Omental fat pad (tissue), 3 donors: ENCODE measurements at regions not wholly inside any gene's neighbourhood (a gene's known extent, or its start where the extent isn't known, plus 50 kb on each side); places are given as distances from the start of the nearest gene placed in this dataset.

ENCODE experiments used
- ATAC-seq: fragments of 150-250 bp; one replicate; pipeline ENCODE4 v1.9.1; 2016; ENCODE audit warnings: mild to moderate bottlenecking, moderate library complexity; ENCODE audit not compliant: low FRiP score
- DNase-seq: peaks from one replicate; pipeline ENCODE4 v3.0.0-alpha.2; 2019; ENCODE audit warnings: low spot score
- TF ChIP-seq, protein P1 (sequence below), 3 donors: fragments of 450-650 bp; IDR thresholded peaks; one replicate each; pipeline ENCODE4 v1.5.1; 2016 to 2017; ENCODE audit warnings: antibody characterized with exemption in 3 of 3, mild to moderate bottlenecking in 3 of 3, moderate library complexity in 2 of 3

DNA sequence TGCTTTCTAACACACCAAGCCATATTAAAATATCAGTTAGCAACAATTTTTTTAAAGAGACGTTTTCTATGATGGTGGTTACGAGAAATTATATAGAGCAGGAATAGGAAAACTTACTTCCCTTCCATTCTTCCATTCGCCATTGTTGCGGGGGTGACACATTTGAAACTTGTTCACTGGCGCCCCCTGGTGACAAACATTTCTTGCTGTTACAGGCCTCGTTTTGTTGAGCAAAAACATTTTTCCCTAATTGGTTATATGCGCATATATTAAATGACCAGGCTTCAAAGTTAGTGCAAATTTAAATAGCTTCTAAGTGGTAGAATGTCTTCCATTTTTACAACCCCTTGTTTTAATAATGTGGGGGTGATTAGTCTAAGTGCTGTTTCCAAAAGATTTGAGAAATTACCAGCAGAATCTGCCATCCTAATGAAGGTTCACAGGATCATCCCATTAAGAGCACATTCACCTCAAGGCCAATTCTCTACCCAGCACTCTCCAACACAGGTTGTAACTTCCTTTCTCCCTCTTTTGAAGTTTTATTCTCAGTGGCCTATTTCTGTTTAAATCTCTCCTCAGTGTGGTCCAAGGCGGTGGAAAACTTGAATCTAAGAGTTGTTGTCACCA lies 1124.7 kb downstream of the FLRT2 start:
- no peak for ATAC-seq
- DNase-seq, result peak; percentile 49

DNA sequence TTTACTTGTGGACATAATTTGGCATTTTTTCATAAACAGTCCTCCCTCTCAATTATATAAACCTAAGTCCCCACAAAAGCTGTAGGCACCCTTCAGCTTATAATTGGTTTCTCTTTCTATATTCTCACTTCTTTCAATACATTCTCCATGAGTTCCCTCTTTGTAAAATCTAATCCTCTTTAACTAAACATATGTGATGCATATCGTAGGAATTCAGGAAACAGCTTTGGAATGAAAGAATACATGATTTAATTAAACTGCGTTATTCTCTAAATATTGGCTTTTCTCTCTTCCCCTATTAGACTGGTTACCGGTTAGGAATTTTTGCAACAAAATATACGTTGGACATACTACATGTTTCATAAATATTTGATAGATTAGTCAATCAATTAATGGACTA lies 1122.6 kb downstream of the FLRT2 start:
- no peak for ATAC-seq
- TF ChIP-seq, protein P1, sequence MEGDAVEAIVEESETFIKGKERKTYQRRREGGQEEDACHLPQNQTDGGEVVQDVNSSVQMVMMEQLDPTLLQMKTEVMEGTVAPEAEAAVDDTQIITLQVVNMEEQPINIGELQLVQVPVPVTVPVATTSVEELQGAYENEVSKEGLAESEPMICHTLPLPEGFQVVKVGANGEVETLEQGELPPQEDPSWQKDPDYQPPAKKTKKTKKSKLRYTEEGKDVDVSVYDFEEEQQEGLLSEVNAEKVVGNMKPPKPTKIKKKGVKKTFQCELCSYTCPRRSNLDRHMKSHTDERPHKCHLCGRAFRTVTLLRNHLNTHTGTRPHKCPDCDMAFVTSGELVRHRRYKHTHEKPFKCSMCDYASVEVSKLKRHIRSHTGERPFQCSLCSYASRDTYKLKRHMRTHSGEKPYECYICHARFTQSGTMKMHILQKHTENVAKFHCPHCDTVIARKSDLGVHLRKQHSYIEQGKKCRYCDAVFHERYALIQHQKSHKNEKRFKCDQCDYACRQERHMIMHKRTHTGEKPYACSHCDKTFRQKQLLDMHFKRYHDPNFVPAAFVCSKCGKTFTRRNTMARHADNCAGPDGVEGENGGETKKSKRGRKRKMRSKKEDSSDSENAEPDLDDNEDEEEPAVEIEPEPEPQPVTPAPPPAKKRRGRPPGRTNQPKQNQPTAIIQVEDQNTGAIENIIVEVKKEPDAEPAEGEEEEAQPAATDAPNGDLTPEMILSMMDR (IDR thresholded peaks at IDR 0.05), result no peak

More for the DNA sequence above, 1124.7 kb downstream of the FLRT2 start:
- TF ChIP-seq, protein P1 (IDR thresholded peaks at IDR 0.05), result no peak

DNA sequence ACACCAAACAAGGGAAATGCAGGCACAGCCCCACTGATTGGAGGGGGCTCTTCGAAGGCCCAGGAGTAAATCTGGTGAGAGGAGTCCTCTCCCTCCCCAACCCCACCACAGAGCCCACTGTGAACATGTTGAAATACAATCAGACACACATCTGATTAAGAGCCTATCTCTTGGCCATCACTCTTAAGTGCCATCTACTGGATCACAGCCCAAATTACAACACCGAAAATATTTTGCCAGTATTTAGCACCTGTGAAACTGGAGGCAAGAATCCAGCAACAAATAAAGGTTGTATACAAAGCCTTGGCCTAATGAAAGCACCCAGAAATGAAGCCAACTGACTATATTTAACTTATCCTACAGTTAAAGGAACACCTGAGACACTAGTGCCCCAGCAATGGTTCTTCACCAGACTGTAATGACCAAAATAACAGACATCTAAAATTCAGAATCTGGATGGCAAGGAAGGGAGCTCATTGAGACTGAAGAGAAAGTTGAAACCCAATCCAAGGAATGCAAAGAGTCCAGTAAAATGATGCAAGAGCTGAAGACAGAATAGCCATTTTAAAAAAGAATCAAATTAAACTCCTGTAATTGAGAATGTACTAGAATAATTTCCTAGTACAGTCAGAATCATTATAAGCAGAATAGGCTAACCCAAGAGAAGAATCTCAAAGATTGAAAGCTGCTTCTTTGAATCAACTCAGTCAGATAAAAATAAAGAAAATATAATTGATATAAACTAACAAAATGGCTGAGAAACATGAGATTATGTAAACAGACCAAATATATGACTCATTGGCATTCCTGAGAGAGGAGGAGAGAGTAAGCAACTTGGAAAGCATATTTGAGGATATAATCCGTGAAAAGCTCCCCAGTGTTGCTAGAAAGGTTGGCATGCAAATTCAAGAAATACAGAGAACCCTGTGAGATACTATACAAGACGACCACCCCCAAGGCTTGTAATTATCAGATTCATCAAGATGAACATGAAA lies 1117.0 kb downstream of the FLRT2 start:
- ATAC-seq, result no peak

More for the DNA sequence above, 1122.6 kb downstream of the FLRT2 start:
- DNase-seq, result no peak

DNA sequence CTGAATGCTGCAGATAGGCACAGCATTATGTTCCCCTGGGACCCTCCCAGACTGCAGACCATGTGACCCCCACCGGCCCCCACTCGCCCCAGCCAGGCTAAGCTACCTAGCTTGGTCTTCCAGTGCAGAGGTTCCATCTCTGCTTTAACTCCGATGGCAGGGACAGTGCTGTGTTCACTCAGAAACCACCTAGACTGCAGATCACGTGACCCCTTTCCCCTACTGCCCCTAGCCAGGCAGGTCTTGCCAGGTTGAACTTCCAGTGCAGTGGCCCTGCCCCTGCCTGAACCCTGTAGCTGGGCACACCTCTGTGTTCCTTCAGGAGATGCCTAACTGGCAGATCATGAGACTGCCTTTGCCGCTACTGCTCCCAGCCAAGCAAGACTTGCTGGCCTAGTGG lies 1116.2 kb downstream of the FLRT2 start:
- ATAC-seq (no peak), DNase-seq (no peak)
- TF ChIP-seq, protein P1 (IDR thresholded peaks at IDR 0.05), result no peak

More for the DNA sequence above, 1117.0 kb downstream of the FLRT2 start:
- no peak for DNase-seq
- TF ChIP-seq, protein P1 (IDR thresholded peaks at IDR 0.05), result no peak

DNA sequence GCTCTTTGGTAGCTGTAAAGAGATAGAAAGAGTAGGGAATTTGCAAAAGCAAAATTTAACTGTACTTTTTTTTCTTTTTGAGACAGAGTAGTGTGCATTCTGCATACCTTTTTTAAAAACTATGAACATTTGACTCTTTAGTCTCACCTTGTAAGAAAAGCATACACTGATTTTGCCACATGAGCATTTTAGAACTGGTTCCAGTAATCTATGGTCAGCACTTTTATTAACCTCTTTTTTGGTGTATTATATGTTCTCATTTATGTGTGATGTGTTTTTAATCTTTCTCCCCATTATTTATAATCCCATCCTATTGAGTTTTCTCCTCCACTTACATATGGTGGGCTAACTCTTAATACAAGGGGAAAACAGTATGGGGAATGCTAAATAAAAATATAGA lies 1111.4 kb downstream of the FLRT2 start:
- ATAC-seq, result no peak
- DNase-seq, result no peak
- TF ChIP-seq, protein P1 (IDR thresholded peaks at IDR 0.05), result no peak

DNA sequence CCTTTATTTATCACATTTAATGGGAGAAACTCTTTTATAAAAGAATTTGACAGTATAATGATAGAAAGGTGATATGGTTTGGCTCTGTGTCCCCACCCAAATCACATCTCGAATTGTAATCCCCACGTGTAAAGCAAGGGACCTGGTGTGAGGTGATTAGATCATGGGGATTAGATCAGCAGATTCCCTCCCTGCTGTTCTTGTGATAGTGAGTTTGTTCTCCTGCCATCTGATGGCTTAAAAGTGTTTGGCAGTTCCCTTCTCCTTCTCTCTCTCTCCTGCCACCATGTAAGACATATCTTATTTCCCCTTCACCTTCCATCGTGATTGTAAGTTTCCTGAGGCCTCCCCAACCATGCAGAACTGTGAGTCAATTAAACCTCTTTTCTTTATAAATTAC lies 1110.3 kb downstream of the FLRT2 start:
- ATAC-seq, result no peak
- TF ChIP-seq, protein P1 (IDR thresholded peaks at IDR 0.05), result no peak
- DNase-seq, result no peak
